Retinal pigment epithelial cell (primary cell): ENCODE measurements at regions not wholly inside any gene's neighbourhood (a gene's known extent, or its start where the extent isn't known, plus 50 kb on each side); places are given as distances from the start of the nearest gene placed in this dataset.

ENCODE experiments used
- DNase-seq: peaks from one replicate; pipeline ENCODE4 v3.0.0-alpha.2; 2010; ENCODE audit warnings: low read depth
- H3K4me3 ChIP-seq: 2 replicates; pipeline ENCODE4 v1.5.1; 2011; ENCODE audit warnings: mild to moderate bottlenecking, low read length, control low read depth, moderate library complexity
- CTCF ChIP-seq: conservative IDR thresholded peaks from 2 replicates; pipeline ENCODE4 v1.5.1; 2011; ENCODE audit warnings: low read depth, low read length, control low read depth, inconsistent platforms

- H3K4me3 ChIP-seq: no peak overlapping the region
- no peak for DNase-seq
- TF ChIP-seq CTCF: no peak
Measured at GRCh38 chr10:29877793-29878491, 181.4 kb downstream of the JCAD start.

GRCh38 chr10:29876008-29876555 is 183.3 kb downstream of the JCAD start:
- DNase-seq: no peak
- H3K4me3 ChIP-seq: no peak overlapping the region
- TF ChIP-seq CTCF: no peak

- no peak for DNase-seq
- no peak overlapping the region for H3K4me3 ChIP-seq
- no peak for TF ChIP-seq CTCF
Measured at GRCh38 chr10:29874606-29875269, 184.6 kb downstream of the JCAD start.

GRCh38 chr10:29873941-29874484 is 185.4 kb downstream of the JCAD start:
- no peak overlapping the region for H3K4me3 ChIP-seq
- no peak for DNase-seq
- TF ChIP-seq CTCF: no peak

GRCh38 chr10:29870522-29871044 is 188.8 kb downstream of the JCAD start:
- TF ChIP-seq CTCF: no peak
- no peak overlapping the region for H3K4me3 ChIP-seq
- DNase-seq: no peak

GRCh38 chr10:29869593-29869992 is 189.8 kb downstream of the JCAD start:
- H3K4me3 ChIP-seq: no peak overlapping the region
- DNase-seq: no peak
- no peak for TF ChIP-seq CTCF
